COLO668 (cell line): ENCODE measurements at regions not wholly inside any gene's neighbourhood (a gene's known extent, or its start where the extent isn't known, plus 50 kb on each side); places are given as distances from the start of the nearest gene placed in this dataset.
A peak's percentile ranks its signal among the peaks of the same experiment; 100 is the strongest.

Experiments used
- DNase-seq: peaks from one replicate; lab custom pipeline; 2025; ENCODE audit not compliant: unreplicated experiment; lab: John Stamatoyannopoulos, UW

DNA sequence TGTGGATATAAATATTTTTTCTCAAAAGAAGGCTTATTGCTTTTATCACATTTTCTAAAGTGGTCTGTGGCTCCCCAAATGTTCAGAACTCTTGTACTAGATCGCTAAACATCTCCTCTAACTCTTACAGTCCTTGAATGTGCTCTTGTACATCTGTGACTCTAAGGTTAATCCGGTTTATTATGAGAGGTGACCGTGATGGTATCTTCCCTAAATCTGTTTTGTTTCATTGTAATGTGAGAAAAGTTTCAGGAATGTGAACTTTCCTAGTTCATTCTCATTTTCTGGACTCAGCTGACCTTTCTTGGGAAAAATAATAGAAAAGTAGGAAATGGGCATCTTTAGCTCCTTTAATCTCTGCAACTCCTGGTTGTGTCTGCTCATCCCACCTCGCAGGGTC is 94.5 kb upstream of the CD180 start:
- no peak for DNase-seq

DNA sequence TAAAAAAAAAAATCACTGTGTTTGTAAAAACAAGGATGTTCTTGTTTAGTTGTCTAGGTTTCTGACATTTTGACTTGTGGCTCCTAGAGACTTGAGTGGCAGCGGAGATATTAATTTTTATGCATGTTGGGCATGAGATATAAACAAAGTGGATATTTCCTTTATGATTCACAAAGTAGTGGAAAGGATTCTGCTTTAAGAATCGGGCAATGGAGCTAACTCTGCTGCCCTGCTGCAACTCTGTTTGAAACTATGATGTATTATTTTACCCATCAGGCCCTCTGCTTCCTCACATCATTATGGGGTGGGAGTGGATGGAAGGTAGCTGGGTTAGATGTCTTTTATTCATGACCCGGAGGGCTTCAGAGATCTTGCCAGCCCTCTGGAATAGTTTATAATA is 94.1 kb upstream of the CD180 start:
- DNase-seq, result no peak

DNA sequence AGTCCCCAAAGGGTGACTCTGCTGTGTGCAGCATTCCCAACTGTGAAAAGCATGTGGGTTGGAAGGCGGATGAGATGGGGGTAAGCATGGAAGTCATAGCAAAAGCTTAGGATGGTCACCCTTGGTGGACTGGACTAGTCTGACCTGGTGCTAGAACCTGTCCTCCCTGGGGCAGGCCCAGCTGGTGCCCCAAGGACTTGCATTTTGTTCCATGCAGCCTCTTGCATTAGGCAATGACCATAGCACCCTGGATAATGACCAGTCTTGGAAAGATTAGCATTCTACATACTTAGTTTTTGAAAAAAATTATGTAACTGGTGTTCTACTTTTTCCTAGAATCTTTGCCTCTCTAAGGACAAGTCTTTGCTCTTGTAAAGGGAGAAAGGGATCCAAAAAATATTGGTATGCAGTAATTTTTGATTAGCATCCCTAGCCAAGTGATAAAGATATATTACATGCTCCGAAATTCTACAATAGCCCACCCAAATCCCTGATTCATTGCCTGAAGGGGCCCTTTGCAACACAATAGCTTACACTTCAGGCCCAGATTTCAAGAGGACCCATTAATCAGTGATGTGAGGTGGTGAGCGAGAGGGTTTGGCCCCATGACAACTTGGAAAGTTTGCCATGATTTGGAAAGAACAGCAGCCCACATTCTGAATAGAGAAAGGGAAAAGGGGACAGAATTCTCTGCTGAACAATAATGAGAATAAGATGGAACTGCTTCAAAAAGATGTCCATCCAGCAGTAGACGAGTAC is 93.3 kb upstream of the CD180 start:
- DNase-seq, result no peak

DNA sequence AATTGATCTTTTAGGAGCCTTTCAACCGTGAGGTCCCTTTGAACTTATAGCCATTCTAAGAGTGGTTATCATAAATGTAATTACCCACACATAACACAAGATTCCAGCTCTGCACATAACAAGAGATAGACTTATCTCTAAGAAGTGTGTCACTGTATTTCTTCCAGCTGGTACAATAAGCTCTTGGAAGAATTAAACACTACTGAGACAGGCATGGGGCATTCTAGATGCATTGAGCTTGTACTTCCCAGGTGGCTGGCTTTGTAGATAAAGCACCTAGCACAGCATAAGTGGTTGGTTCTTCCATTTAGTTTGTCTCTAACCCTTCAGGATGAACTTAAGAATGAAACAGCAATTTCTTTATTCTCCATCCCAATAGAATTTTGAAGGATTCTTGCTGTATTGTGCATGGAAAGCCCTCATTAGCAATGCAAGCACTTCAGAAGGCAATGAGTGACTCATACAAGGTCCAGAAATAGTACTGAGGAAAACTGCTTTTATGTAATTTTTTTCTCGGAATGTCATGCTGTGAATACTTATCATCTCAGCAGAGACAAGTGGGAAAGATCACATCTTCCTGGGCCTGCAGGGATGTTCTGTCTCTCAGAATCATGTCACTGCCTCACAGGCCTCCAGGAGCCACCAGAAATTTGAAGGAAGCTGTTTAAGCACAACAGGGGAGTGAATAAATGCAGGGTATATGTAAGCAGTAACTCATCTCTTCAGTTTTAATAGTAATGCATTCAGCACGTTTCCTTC is 91.1 kb upstream of the CD180 start:
- no peak for DNase-seq

- no peak for DNase-seq
Measured at GRCh38 chr5:67286006-67286405, 89.4 kb upstream of the CD180 start.

DNA sequence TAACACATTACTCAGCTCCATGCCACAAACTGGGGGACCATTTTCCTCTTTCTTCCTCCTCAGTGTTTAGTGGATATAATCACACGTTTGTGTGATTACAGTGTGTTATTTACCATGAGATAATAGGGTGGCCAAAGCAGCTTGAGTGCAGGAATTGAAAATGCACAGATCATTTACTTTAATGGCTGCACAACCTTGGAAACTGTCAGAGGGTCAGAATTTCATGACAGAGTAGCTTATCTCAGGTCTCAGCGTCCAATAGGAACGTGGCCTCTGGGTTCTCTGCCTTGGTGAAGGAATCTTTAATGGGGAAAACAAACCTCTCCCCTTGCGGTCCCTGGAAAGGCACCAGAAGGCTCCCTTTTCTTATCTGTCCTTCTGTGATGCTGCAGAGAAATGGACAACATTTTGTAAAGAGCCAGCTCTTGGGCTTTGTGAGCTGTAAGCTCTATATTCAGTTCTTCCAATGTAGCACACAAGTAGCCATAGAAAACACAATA is 87.4 kb upstream of the CD180 start:
- DNase-seq, result no peak

- DNase-seq, result no peak
Measured at GRCh38 chr5:67283275-67283987, 86.8 kb upstream of the CD180 start.

- no peak for DNase-seq
Measured at GRCh38 chr5:67281874-67282273, 85.3 kb upstream of the CD180 start.

GRCh38 chr5:67273689-67274356 is 77.2 kb upstream of the CD180 start:
- DNase-seq, result no peak

- no peak for DNase-seq
Measured at GRCh38 chr5:67272453-67273130, 76.0 kb upstream of the CD180 start.

DNA sequence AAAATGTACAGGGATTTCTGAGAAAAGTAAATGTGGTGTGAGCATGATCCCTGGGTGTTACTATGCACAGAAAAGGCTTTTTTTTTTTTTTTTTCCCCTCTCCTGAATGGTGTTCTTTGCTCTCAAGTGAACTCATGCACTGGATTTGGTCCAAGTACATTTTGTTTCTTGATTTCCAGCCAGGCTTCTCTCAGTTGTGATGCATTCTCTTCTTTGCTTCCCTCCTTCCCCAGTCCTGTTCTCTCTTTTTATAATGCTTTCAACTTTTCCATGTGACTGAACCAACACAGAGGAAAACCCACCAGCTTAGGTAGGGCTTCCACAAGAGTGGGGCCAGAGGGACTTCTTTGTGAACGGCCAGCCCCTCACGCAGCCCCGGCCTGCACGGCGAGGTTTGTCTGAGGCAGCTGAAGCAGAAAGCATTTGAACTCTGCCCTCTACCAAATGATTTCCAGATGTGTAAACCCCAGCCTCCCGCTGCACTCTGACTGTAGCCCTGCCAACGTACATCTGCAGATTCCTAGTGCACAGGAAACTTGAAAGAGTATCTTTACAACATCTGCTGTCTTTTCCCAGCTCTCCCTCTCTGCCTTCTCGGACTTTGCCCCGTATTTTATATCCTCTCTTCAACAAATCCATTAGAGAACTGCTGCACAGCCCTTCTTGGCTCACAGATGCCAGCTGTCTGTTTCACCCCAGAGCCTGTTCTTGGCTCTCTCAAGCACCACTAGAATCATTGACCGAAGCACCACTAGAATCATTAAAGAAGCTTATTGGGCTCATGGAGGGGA is 71.8 kb upstream of the CD180 start:
- DNase-seq, result peak; percentile 10

- no peak for DNase-seq
Measured at GRCh38 chr5:67267512-67268216, 71.1 kb upstream of the CD180 start.

DNA sequence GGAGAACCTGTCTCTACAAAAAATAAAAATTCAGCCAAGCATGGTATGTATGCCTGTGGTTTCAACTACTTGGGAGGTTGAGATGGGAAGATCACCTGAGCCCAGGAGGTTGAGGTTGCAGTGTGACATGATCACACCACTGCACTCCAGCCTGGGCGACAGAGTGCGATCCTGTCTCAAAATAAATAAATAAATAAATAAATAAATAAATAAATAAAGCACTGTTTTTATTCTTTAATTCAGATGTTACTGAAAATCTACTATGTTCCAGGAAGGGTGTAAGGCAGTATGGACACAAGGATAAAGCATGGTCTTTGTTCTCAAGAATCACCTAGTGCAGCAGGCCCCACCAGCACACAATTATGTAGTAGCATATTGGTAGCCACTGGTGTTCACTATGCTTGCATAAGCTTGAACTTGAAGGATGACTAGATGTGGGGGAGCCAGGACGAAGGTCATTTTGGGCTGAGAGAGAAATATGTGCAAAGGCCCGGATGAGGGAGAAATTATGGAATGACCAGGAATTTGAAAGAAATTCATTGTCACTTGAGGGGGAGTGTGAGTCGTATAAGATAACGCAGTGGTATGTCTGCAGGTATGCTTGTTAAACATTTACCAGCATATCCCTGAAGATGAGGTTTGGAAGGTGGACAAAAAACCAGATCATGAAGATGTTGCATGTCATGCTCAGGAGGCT is 70.2 kb upstream of the CD180 start:
- no peak for DNase-seq

GRCh38 chr5:67265951-67266350 is 69.4 kb upstream of the CD180 start:
- DNase-seq, result no peak

DNA sequence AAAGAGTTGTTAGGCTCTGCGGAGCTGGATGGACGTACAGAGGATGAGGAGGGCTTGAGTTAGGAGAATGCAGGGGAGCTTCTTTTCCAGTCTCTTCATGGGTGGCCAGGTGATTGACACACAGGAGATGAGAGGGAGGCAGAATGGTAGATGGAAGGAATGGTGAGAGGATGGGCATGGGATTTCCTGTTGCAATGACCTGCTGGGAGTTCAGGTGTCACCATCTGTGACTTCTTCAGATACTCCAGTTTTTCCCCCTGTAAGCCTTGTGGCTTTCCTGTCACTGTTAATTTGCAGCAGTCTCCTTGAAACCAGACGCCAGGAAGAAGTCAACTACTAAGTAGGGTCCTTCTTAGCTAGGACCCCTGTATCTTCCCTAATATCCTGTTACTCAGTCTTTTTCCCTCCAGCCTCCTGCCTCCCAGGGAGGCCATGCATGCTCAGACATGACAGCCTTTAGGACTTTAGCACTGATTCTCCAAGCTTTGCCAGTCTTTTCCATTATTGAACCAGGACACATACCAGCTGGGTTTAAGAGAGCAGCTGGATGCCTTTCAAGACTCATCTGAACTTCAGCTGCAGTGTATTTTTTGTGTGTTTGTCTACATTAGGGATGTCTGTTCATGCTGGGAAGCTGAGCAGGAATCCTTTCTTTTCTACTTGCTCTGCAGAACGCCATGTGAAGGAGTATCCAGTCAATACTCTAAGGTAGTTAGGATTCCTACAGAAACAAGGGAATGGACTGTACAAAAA is 67.2 kb upstream of the CD180 start:
- no peak for DNase-seq

GRCh38 chr5:67262956-67263355 is 66.4 kb upstream of the CD180 start:
- DNase-seq, result no peak

DNA sequence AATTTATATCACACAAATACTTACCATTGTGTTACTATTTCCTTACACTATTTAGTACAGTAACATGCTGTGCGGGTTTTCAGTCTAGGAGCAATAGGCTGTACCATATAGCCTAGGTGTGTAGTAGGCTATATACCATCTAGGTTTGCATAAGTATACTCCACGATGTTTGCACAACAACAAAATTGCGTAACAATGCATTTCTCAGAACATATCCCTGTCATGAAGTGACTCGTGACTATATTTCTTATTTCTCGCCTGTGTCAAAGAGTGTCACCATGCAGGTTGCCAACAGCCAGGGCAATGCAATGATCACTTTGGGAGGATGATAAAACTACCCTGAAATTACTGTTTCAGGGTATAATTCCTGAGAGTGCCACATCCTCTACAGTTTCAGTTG is 65.6 kb upstream of the CD180 start:
- no peak for DNase-seq
